HCT116 (cell line): ENCODE measurements at regions not wholly inside any gene's neighbourhood (a gene's known extent, or its start where the extent isn't known, plus 50 kb on each side); places are given as distances from the start of the nearest gene placed in this dataset.

Source experiments
- ATF3 ChIP-seq: IDR thresholded peaks from 2 replicates; pipeline ENCODE4 v1.6.1; 2012
- POLR2AphosphoS5 ChIP-seq: IDR thresholded peaks from 2 replicates; pipeline ENCODE4 v1.6.1; 2011; ENCODE audit warnings: mild to moderate bottlenecking, low read depth, low read length, moderate library complexity
- TF ChIP-seq, protein P1 (sequence below), 3 experiments: fragments of 200-600 bp in 1 of 3; sonication (generic) in 1 of 3; IDR thresholded peaks in 2 of 3; conservative IDR thresholded peaks in 1 of 3; 2 replicates each; pipeline ENCODE4 v1.5.1; 2012 to 2017; ENCODE audit warnings: low read depth in 2 of 3, low read length in 2 of 3, antibody characterized with exemption in 1 of 3, borderline replicate concordance in 1 of 3, control low read depth in 1 of 3, mild to moderate bottlenecking in 1 of 3, mixed read lengths in 1 of 3, mixed run types in 1 of 3, moderate library complexity in 1 of 3; ENCODE audit not compliant: insufficient read depth in 1 of 3

DNA sequence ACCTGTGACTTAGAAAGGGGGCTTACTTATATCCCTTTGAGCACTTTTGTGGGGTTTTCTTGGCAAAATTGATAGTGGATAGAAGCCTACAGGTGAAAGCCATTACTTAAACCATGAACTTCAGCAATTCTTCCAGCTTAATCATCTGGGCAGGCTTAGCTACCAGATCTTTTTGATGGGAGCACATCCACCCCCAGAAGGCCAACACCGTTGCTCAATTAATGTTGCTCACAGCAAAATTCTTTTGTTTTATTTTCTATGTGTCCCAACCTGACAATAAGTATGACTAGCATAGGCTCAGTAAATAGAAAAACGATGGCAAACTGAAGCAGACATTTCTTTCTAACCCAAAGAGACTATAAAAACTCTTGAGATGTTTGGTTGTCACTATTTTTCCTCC lies 269.4 kb upstream of the TCF4 start:
- TF ChIP-seq POLR2AphosphoS5 (no peak), ATF3 (no peak)
- TF ChIP-seq, protein P1, sequence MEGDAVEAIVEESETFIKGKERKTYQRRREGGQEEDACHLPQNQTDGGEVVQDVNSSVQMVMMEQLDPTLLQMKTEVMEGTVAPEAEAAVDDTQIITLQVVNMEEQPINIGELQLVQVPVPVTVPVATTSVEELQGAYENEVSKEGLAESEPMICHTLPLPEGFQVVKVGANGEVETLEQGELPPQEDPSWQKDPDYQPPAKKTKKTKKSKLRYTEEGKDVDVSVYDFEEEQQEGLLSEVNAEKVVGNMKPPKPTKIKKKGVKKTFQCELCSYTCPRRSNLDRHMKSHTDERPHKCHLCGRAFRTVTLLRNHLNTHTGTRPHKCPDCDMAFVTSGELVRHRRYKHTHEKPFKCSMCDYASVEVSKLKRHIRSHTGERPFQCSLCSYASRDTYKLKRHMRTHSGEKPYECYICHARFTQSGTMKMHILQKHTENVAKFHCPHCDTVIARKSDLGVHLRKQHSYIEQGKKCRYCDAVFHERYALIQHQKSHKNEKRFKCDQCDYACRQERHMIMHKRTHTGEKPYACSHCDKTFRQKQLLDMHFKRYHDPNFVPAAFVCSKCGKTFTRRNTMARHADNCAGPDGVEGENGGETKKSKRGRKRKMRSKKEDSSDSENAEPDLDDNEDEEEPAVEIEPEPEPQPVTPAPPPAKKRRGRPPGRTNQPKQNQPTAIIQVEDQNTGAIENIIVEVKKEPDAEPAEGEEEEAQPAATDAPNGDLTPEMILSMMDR (IDR thresholded peaks at IDR 0.05 in 2 of 3, conservative IDR thresholded peaks at IDR 0.05 in 1 of 3; ENCODE audit: borderline replicate concordance in 1 of 3, insufficient read depth in 1 of 3, low read depth in 2 of 3, low read length in 2 of 3): no peak
